ENCODE measurements at regions not wholly inside any gene's neighbourhood (a gene's known extent, or its start where the extent isn't known, plus 50 kb on each side); places are given as distances from the start of the nearest gene placed in this dataset.

GRCh38 chr2:49255409-49255971, 101.2 kb upstream of the FSHR start:
- no peak for DNase-seq (ENCODE audit: low read depth)

GRCh38 chr2:49254401-49254800, 100.1 kb upstream of the FSHR start:
- DNase-seq (ENCODE audit: low read depth): no peak

- DNase-seq (ENCODE audit: low read depth): peak; percentile 37
Observed at GRCh38 chr2:49251766-49252165, 97.5 kb upstream of the FSHR start.

GRCh38 chr2:49251251-49251650, 96.9 kb upstream of the FSHR start:
- no peak for DNase-seq (ENCODE audit: low read depth)

DNA sequence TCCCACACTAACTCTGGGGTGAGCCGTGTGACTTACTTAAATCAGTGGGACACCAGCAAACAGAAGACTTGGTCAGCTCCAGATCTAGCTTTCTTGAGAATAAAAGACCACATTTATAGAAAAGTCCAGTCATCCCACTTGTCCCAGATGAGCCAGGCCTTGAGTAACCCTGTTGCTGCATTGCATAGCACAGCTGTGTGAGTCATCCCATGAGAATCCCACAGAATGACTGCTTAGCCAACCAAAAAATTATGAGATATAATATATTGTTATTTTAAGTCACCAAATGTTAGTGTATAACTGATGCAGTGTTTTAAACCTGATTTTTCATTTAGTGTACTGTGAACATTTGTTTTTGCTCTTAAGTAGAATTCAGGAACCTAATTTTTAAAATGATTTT, 94.2 kb upstream of the FSHR start:
- DNase-seq (ENCODE audit: low read depth): peak; percentile 80

DNA sequence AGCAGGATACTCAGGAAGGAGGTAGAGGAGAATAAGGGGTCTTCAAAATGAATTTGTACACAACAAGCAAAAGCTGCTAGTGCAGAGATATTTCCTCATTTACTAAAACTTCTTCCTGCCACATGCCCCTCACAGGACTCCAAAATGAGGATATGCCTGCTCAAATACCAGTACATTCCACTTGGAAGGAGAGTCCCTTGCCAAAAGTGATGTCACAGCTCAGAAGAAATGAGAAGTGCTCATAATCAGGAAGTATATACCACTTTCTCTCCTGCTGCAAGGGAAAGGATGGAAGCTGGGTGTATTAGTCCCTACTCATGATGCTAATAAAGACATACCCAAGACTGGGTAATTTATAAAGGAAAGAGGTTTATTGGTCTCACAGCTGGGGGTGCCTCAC, 87.7 kb upstream of the FSHR start:
- no peak for DNase-seq (ENCODE audit: low read depth)

GRCh38 chr2:49241501-49241900, 87.2 kb upstream of the FSHR start:
- DNase-seq (ENCODE audit: low read depth): no peak

GRCh38 chr2:49240608-49241007, 86.3 kb upstream of the FSHR start:
- DNase-seq (ENCODE audit: low read depth): peak; percentile 18

- no peak for DNase-seq (ENCODE audit: low read depth)
Observed at GRCh38 chr2:49238604-49238960, 84.3 kb upstream of the FSHR start.

- no peak for DNase-seq (ENCODE audit: low read depth)
Observed at GRCh38 chr2:49237867-49238603, 83.7 kb upstream of the FSHR start.

DNA sequence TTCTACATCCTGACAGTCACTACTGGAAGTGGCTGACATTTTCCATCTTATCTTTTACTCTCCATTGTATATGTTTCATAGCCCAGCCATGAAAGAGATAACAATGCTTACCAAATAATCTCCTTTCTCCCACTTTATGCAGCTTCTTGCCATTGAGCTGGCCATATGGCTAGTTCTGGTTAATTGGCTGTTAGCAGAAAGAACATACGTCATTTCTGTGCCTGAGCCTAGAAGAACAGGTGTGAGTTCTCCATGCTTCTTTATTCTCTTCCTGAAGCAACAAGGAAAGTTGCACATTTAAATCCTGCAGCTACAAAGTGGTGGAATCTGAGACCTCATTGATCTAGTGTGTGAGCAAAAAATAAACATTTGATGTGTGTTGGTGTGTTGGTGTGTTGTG, 82.0 kb upstream of the FSHR start:
- DNase-seq (ENCODE audit: low read depth): no peak

DNA sequence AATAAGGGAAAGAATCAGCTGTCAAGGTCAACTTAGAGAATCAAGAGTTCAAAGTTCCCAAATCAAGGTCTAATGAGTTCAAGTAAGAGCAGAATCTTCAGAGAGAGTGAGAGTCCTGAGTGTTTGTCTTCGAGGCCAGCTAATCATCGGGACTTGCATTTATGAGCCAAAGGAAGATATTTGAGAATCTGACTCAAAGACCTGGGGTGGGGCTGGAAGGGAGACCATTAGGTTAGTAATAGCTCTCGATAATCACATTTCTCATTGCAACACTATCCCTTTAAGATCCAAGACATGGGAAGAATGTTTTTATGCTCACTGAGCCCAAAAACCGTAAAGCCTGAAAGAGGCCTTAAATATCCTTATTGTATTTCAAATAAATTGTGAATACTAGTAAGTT, 72.0 kb upstream of the FSHR start:
- no peak for DNase-seq (ENCODE audit: low read depth)

DNA sequence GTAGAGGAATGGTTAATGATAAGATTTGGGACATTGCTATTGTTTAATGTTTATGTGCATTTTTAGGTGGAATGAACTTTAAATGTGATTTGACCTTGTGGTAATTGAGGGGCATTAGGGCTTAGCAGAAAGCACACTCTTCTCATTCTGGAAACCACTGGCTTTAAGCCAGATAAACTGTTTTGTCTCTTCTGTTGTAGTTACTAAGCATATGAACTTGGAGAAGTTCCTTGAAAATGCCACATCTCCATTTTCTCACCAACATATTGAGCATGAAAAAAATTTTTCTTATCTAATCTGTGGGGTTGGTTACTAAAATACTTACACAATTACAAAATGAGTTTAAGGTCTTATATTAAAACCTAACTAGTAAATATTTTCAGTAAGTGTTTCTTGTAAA, 70.8 kb upstream of the FSHR start:
- DNase-seq (ENCODE audit: low read depth): no peak

GRCh38 chr2:49224426-49225010, 70.2 kb upstream of the FSHR start:
- no peak for DNase-seq (ENCODE audit: low read depth)

DNA sequence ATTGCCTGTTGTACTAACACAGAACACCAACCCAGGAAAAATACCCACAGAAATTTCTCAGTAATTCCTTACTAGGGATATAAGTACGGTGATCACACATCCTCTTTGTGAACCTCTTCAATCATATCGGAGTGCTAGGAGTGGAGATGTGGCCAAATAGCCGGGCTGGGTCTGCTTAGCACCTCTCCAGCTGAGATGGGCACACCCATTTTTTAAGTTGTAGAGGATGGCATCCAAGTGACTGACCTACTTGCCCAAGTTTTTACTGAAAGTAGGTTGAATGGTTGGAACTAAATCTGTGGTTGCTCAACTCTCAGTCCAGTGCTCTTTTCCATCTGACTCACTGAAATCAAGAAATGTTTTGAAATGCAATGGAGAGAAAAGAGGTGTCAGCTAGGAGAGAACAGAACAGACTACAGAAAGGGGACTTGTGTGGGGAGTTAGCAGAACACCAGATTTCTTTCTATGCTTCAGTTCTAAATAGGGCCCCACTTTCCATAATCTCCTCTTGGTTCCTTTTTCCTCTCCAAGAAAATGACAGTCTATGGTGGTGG, 68.7 kb upstream of the FSHR start:
- no peak for DNase-seq (ENCODE audit: low read depth)

GRCh38 chr2:49219741-49220140, 65.4 kb upstream of the FSHR start:
- no peak for DNase-seq (ENCODE audit: low read depth)

DNA sequence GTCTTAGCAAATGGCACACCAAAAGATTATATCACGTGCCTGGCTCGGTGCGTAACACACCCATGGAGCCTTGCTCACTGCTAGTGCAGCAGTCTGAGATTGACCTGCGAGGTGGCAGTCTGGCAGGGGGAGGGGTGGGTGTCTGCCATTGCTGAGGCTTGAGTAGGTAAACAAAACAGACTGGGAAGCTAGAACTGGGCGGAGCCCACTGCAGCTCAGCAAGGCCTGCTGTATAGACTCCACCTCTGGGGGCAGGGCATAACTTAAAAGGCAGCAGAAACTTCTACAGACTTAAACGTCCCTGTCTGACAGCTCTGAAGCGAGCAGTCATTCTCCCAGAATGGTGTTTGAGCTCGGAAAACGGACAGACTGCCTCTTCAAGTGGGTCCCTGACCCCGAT, 55.9 kb upstream of the FSHR start:
- no peak for DNase-seq (ENCODE audit: low read depth)

GRCh38 chr2:49207204-49207603, 52.9 kb upstream of the FSHR start:
- DNase-seq (ENCODE audit: low read depth): no peak

Data from ELR (cell line).